ENCODE measurements at regions not wholly inside any gene's neighbourhood (a gene's known extent, or its start where the extent isn't known, plus 50 kb on each side); places are given as distances from the start of the nearest gene placed in this dataset.

DNA sequence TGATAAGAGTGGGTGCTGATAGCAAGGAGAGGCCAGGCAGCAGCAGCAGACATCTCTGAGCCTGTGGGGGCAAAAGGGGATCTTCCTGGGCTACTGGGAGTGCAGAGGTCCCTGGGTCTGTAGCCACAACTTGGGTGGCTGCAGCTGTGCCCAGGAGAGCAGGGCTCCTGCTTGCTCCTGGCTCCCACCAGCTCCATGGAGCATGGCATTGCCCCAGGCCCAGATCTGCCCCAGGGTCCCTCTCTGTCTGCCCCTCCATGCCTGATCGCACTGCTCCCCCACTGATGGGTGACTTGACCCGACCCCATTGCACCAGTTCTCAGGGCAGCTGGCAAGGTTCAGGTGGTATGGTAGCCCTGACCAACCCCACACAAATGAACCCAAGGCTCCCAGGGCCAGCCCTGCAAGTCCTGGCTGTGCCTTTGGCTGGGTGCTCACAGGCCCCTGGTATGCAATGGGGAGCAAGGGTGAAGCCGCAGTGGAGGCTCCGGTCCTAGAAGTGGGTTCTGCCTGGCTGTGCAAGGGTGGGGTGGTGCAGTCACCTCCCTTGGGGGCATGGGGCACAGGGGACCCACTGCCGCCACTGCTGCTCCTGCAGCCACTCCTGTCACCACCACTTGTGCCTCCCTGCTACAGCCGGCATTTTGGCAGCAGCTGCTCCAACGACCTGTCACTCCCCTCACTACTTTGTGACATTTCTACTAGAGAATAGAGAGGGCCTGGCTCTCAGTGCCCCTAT is 184.9 kb downstream of the NPFFR2 start (continued):
- TF ChIP-seq, protein P1, sequence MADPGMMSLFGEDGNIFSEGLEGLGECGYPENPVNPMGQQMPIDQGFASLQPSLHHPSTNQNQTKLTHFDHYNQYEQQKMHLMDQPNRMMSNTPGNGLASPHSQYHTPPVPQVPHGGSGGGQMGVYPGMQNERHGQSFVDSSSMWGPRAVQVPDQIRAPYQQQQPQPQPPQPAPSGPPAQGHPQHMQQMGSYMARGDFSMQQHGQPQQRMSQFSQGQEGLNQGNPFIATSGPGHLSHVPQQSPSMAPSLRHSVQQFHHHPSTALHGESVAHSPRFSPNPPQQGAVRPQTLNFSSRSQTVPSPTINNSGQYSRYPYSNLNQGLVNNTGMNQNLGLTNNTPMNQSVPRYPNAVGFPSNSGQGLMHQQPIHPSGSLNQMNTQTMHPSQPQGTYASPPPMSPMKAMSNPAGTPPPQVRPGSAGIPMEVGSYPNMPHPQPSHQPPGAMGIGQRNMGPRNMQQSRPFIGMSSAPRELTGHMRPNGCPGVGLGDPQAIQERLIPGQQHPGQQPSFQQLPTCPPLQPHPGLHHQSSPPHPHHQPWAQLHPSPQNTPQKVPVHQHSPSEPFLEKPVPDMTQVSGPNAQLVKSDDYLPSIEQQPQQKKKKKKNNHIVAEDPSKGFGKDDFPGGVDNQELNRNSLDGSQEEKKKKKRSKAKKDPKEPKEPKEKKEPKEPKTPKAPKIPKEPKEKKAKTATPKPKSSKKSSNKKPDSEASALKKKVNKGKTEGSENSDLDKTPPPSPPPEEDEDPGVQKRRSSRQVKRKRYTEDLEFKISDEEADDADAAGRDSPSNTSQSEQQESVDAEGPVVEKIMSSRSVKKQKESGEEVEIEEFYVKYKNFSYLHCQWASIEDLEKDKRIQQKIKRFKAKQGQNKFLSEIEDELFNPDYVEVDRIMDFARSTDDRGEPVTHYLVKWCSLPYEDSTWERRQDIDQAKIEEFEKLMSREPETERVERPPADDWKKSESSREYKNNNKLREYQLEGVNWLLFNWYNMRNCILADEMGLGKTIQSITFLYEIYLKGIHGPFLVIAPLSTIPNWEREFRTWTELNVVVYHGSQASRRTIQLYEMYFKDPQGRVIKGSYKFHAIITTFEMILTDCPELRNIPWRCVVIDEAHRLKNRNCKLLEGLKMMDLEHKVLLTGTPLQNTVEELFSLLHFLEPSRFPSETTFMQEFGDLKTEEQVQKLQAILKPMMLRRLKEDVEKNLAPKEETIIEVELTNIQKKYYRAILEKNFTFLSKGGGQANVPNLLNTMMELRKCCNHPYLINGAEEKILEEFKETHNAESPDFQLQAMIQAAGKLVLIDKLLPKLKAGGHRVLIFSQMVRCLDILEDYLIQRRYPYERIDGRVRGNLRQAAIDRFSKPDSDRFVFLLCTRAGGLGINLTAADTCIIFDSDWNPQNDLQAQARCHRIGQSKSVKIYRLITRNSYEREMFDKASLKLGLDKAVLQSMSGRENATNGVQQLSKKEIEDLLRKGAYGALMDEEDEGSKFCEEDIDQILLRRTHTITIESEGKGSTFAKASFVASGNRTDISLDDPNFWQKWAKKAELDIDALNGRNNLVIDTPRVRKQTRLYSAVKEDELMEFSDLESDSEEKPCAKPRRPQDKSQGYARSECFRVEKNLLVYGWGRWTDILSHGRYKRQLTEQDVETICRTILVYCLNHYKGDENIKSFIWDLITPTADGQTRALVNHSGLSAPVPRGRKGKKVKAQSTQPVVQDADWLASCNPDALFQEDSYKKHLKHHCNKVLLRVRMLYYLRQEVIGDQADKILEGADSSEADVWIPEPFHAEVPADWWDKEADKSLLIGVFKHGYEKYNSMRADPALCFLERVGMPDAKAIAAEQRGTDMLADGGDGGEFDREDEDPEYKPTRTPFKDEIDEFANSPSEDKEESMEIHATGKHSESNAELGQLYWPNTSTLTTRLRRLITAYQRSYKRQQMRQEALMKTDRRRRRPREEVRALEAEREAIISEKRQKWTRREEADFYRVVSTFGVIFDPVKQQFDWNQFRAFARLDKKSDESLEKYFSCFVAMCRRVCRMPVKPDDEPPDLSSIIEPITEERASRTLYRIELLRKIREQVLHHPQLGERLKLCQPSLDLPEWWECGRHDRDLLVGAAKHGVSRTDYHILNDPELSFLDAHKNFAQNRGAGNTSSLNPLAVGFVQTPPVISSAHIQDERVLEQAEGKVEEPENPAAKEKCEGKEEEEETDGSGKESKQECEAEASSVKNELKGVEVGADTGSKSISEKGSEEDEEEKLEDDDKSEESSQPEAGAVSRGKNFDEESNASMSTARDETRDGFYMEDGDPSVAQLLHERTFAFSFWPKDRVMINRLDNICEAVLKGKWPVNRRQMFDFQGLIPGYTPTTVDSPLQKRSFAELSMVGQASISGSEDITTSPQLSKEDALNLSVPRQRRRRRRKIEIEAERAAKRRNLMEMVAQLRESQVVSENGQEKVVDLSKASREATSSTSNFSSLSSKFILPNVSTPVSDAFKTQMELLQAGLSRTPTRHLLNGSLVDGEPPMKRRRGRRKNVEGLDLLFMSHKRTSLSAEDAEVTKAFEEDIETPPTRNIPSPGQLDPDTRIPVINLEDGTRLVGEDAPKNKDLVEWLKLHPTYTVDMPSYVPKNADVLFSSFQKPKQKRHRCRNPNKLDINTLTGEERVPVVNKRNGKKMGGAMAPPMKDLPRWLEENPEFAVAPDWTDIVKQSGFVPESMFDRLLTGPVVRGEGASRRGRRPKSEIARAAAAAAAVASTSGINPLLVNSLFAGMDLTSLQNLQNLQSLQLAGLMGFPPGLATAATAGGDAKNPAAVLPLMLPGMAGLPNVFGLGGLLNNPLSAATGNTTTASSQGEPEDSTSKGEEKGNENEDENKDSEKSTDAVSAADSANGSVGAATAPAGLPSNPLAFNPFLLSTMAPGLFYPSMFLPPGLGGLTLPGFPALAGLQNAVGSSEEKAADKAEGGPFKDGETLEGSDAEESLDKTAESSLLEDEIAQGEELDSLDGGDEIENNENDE (IDR thresholded peaks at IDR 0.05; ENCODE audit: insufficient replicate concordance, low read length): no peak
- TF ChIP-seq SIN3A (conservative IDR thresholded peaks at IDR 0.05 in 1 of 2, IDR thresholded peaks at IDR 0.05 in 1 of 2; ENCODE audit: low read depth in 1 of 2, low read length in 2 of 2): no peak
- TF ChIP-seq BACH1 (IDR thresholded peaks at IDR 0.05; ENCODE audit: low read length): no peak
- no peak for TF ChIP-seq SIX5 (IDR thresholded peaks at IDR 0.05; ENCODE audit: low read depth, low read length)
- no peak for TF ChIP-seq SP2 (IDR thresholded peaks at IDR 0.05; ENCODE audit: low read length)
- TF ChIP-seq HDAC2 (IDR thresholded peaks at IDR 0.05; ENCODE audit: borderline replicate concordance in 1 of 2, low read depth in 2 of 2, low read length in 2 of 2): no peak
- TF ChIP-seq, protein P2, sequence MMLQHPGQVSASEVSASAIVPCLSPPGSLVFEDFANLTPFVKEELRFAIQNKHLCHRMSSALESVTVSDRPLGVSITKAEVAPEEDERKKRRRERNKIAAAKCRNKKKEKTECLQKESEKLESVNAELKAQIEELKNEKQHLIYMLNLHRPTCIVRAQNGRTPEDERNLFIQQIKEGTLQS (IDR thresholded peaks at IDR 0.05; ENCODE audit: insufficient read depth, low read depth, low read length): no peak
- TF ChIP-seq CHD2 (IDR thresholded peaks at IDR 0.05; ENCODE audit: low read length): no peak
- TF ChIP-seq POLR2AphosphoS5 (IDR thresholded peaks at IDR 0.05; ENCODE audit: low read depth, low read length): no peak
- no peak for TF ChIP-seq PHF8 (conservative IDR thresholded peaks at IDR 0.05; ENCODE audit: low read depth, low read length)

Measured in H1 (cell line).